HFF-Myc (cell line): ENCODE measurements at regions not wholly inside any gene's neighbourhood (a gene's known extent, or its start where the extent isn't known, plus 50 kb on each side); places are given as distances from the start of the nearest gene placed in this dataset.

Experiments
- DNase-seq: peaks from one replicate; pipeline ENCODE4 v3.0.0-alpha.2; 2011; ENCODE audit warnings: low read depth; ENCODE audit errors: extremely low read depth
- H3K4me3 ChIP-seq: replicated peaks from 2 replicates; pipeline ENCODE4 v1.5.1; 2011; ENCODE audit warnings: low read depth, mild to moderate bottlenecking, control low read depth, low read length
- TF ChIP-seq, protein P1 (sequence below): IDR thresholded peaks from 2 replicates; pipeline ENCODE4 v1.5.1; 2012; ENCODE audit warnings: mild to moderate bottlenecking, low read depth, low read length, control low read depth; ENCODE audit errors: missing control alignments

DNA sequence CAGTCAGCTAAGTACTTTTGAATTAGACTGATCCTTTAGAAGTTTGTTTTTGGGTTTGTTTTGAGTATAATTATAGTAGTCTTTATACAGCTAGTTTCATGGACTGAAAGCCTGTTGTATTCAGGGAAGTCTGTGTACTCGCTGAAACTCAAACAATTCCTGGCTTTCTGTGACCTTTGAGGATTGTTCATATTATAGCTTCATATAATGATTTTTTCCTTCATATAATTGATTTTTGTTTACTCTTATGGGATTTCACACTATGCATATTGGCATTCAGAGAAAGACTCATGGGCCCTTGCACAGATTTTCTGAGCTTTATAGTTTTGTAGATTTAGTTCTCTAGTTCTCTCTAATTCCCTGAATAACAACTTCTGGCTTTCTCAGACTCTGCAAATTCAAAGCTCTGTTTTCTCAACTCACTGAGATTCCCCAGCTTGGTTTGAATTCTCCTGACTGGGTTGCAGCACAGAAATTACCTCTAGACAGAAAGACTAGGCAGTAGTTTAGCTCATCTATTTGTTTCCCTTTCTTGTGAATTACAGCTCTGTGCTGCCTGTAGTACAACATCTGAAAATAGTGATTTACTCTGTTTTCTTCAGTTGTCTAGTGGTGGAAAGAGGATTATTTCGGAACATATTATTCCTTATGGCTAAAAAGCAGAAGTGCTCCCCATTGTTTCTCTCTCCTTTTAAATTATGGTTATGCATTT is 495.9 kb upstream of the CNTNAP5 start:
- TF ChIP-seq, protein P1, sequence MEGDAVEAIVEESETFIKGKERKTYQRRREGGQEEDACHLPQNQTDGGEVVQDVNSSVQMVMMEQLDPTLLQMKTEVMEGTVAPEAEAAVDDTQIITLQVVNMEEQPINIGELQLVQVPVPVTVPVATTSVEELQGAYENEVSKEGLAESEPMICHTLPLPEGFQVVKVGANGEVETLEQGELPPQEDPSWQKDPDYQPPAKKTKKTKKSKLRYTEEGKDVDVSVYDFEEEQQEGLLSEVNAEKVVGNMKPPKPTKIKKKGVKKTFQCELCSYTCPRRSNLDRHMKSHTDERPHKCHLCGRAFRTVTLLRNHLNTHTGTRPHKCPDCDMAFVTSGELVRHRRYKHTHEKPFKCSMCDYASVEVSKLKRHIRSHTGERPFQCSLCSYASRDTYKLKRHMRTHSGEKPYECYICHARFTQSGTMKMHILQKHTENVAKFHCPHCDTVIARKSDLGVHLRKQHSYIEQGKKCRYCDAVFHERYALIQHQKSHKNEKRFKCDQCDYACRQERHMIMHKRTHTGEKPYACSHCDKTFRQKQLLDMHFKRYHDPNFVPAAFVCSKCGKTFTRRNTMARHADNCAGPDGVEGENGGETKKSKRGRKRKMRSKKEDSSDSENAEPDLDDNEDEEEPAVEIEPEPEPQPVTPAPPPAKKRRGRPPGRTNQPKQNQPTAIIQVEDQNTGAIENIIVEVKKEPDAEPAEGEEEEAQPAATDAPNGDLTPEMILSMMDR, result no peak
- DNase-seq, result no peak
- H3K4me3 ChIP-seq, result no peak overlapping the region

DNA sequence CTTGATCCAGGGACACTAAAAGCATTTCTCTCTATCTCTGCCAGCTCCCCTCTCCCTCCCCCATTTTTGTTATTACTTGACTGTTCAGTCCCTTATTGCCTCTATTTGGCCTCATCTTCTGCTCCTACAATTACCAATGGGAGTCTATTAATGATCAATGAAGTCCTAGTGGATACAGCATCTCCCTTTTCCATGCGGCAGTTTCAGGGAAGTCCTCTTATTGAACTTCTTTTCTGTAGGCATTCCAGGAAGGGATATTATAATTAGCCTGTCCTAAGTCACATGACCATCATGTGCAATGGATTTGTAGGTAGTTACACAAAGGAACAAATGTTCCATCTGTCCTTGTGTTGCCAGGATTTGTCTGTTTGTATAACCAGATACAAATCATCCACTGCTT is 495.1 kb upstream of the CNTNAP5 start:
- TF ChIP-seq, protein P1, result no peak
- no peak overlapping the region for H3K4me3 ChIP-seq

DNA sequence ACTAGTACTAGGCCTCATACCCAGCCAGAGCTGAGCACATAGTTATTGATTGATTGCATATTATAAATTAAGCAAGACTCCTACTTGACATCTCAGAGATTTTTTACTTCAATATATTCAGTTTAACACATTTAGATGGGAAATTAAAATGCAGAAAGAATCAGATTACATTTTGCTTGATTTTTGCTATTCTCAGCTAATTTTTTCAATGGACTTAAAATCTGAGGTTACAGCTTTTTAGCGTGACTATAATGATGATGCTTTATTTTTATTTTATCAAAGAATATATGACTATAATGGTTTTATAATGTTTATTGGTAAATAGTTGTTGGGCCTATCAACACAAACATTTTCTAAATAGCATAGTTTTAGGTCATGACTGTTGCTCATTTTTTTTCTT is 493.0 kb upstream of the CNTNAP5 start:
- no peak overlapping the region for H3K4me3 ChIP-seq
- TF ChIP-seq, protein P1, result no peak
- no peak for DNase-seq

More for the DNA sequence above, 495.1 kb upstream of the CNTNAP5 start:
- no peak for DNase-seq

DNA sequence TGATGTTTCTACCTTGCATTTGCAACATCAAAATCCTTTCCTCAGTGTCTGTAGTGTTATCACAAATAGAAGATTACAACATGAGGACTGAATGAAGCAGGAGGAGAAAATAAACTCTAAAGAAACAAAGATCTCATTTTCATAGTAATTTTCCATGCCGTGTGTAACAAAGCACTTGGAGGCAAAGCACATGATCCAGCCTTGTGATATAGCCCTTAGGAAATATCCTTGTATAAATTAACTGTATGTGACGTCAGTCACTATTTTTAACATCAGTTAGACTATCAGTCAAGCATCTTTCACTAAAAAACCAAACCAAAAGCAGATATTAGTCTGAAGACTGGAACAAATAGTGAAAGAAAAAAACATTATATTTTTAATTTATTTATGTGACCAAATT is 492.1 kb upstream of the CNTNAP5 start:
- H3K4me3 ChIP-seq, result no peak overlapping the region
- TF ChIP-seq, protein P1, result no peak
- DNase-seq, result no peak

DNA sequence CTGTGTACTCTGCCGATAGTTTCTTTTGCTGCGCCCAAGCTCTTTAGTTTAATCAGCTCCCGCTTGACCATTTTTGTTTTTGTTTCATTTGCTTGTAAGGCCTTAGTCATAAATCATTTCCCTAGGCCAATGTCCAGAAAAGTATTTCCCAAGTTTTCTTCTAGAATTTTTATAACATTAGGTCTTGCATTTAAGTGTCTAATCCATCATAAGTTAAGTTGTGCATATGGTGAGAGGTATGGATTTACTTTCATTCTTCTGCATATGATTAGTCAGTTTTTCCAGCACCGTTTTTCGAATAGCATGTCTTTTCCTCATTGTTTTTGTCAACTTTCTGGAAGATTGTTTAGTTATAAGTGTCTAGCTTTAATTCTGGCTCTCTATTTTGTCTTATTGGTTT is 484.8 kb upstream of the CNTNAP5 start:
- TF ChIP-seq, protein P1, result no peak
- DNase-seq, result no peak
- H3K4me3 ChIP-seq, result no peak overlapping the region

DNA sequence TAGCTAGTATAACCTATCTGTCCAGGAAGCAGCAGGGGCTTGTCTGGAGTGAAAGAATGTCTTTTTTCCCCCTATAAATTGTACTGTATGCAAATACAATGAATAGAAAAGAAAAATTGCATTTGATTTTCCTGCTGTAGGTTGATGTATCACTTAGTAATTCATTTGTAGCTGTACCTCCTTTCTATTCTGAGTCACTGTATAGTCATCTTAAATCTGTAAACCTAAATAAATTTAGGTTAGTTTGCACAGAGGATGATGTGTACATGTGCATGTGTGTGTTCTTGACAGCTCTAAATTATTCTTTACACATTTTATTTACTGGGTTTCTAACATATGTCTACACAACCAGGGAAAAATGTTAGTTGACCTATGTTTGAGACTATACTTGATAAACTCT is 478.7 kb upstream of the CNTNAP5 start:
- TF ChIP-seq, protein P1, result no peak
- no peak for DNase-seq

DNA sequence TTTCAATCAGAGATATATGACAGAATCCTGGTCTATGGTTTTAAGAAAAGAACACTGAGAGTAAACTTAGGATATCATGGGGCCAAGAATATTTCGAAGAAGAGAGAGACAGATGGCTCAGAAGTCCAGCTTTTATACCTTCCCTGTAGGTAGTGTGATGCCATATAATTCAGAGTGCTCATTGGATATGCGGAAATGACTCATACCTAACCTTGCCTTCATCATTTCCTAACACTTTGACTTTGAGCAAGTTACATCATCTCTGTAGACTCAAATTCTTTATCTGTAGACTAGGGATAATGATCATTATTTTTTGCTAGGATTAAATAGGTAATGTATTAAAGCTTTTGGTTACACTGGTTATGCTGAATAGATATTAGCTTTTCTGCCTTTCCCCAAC is 461.6 kb upstream of the CNTNAP5 start:
- H3K4me3 ChIP-seq, result no peak overlapping the region
- DNase-seq, result no peak
- TF ChIP-seq, protein P1, result no peak

More for the DNA sequence above, 478.7 kb upstream of the CNTNAP5 start:
- H3K4me3 ChIP-seq, result no peak overlapping the region
